GM21381 (cell line): ENCODE measurements at regions not wholly inside any gene's neighbourhood (a gene's known extent, or its start where the extent isn't known, plus 50 kb on each side); places are given as distances from the start of the nearest gene placed in this dataset.
A peak's percentile ranks its signal among the peaks of the same experiment; 100 is the strongest.

Experiments used
- ATAC-seq: cut with Tn5 transposase; IDR thresholded peaks from one replicate; pipeline ENCODE4 v1.9.1; 2021; ENCODE audit warnings: mild to moderate bottlenecking, moderate library complexity; ENCODE audit not compliant: unreplicated experiment

GRCh38 chr6:142676647-142677192 is 268.3 kb downstream of the HIVEP2 start:
- no peak for ATAC-seq

GRCh38 chr6:142679907-142680700 is 264.9 kb downstream of the HIVEP2 start:
- no peak for ATAC-seq

- no peak for ATAC-seq
These were observed 263.9 kb downstream of the HIVEP2 start for GRCh38 chr6:142681099-142681498.

GRCh38 chr6:142682985-142683384 is 262.0 kb downstream of the HIVEP2 start:
- ATAC-seq, result no peak

GRCh38 chr6:142683714-142684141 is 261.2 kb downstream of the HIVEP2 start:
- ATAC-seq, result no peak

- no peak for ATAC-seq
These were observed 260.6 kb downstream of the HIVEP2 start for GRCh38 chr6:142684371-142684770.

- no peak for ATAC-seq
These were observed 259.0 kb downstream of the HIVEP2 start for GRCh38 chr6:142685852-142686506.

GRCh38 chr6:142686507-142686887 is 258.5 kb downstream of the HIVEP2 start:
- ATAC-seq, result no peak

GRCh38 chr6:142692942-142693341 is 252.0 kb downstream of the HIVEP2 start:
- peak; percentile 88 for ATAC-seq

- ATAC-seq, result no peak
These were observed 251.5 kb downstream of the HIVEP2 start for GRCh38 chr6:142693441-142693840.

- ATAC-seq, result no peak
These were observed 250.9 kb downstream of the HIVEP2 start for GRCh38 chr6:142694054-142694453.

- ATAC-seq, result no peak
These were observed 250.0 kb downstream of the HIVEP2 start for GRCh38 chr6:142695016-142695415.

GRCh38 chr6:142696123-142697000 is 248.6 kb downstream of the HIVEP2 start:
- no peak for ATAC-seq

GRCh38 chr6:142697001-142697335 is 248.0 kb downstream of the HIVEP2 start:
- no peak for ATAC-seq

- ATAC-seq, result no peak
These were observed 247.1 kb downstream of the HIVEP2 start for GRCh38 chr6:142697922-142698321.

- no peak for ATAC-seq
These were observed 246.2 kb downstream of the HIVEP2 start for GRCh38 chr6:142698751-142699150.

GRCh38 chr6:142699391-142699790 is 245.6 kb downstream of the HIVEP2 start:
- ATAC-seq, result no peak

- ATAC-seq, result no peak
These were observed 244.9 kb downstream of the HIVEP2 start for GRCh38 chr6:142700032-142700431.

- ATAC-seq, result no peak
These were observed 244.2 kb downstream of the HIVEP2 start for GRCh38 chr6:142700671-142701312.
